Nephron progenitor cell (in vitro differentiated cells): ENCODE measurements at regions not wholly inside any gene's neighbourhood (a gene's known extent, or its start where the extent isn't known, plus 50 kb on each side); places are given as distances from the start of the nearest gene placed in this dataset.

Experiments
- DNase-seq: peaks from one replicate; pipeline ENCODE4 v3.0.0; 2021
- H3K27ac Mint-ChIP-seq: 2 replicates; pipeline ENCODE4 v1.8.0; 2021; ENCODE audit warnings: mild to moderate bottlenecking, moderate library complexity, mixed read lengths
- H3K27me3 Mint-ChIP-seq: 2 replicates; pipeline ENCODE4 v1.8.0; 2021; ENCODE audit warnings: mild to moderate bottlenecking, low read depth, mixed read lengths; ENCODE audit not compliant: poor library complexity
- H3K36me3 Mint-ChIP-seq: 2 replicates; pipeline ENCODE4 v1.8.0; 2021; ENCODE audit warnings: low read depth, mixed read lengths
- H3K4me1 Mint-ChIP-seq: 2 replicates; pipeline ENCODE4 v1.8.0; 2021; ENCODE audit warnings: mixed read lengths
- H3K4me3 Mint-ChIP-seq: 2 replicates; pipeline ENCODE4 v1.8.0; 2021; ENCODE audit warnings: mild to moderate bottlenecking, moderate library complexity, mixed read lengths
- H3K9me3 Mint-ChIP-seq: 2 replicates; pipeline ENCODE4 v1.8.0; 2021; ENCODE audit warnings: mild to moderate bottlenecking, moderate library complexity, mixed read lengths
- CTCF ChIP-seq: fragments of 200-600 bp; sonication (generic); IDR thresholded peaks from 2 replicates; pipeline ENCODE4 v1.5.0; 2021; ENCODE audit warnings: antibody characterized with exemption

GRCh38 chr9:115191667-115192066, 73.7 kb upstream of the TNC start:
- no peak overlapping the region for H3K4me3 Mint-ChIP-seq
- no peaks in the 10 kb centered on the region for H3K27me3 Mint-ChIP-seq
- H3K36me3 Mint-ChIP-seq = peaks cover 15% of the 10 kb centered on the region
- H3K4me1 Mint-ChIP-seq = no peaks in the 10 kb centered on the region
- H3K9me3 Mint-ChIP-seq = peaks cover 37% of the 10 kb centered on the region
- no peak overlapping the region for H3K27ac Mint-ChIP-seq
- DNase-seq = no peak
- TF ChIP-seq CTCF = no peak

- no peak for DNase-seq
- H3K27me3 Mint-ChIP-seq = no peaks in the 10 kb centered on the region
- H3K9me3 Mint-ChIP-seq = peaks cover 37% of the 10 kb centered on the region
- H3K27ac Mint-ChIP-seq = no peak overlapping the region
- peaks cover 15% of the 10 kb centered on the region for H3K36me3 Mint-ChIP-seq
- no peak for TF ChIP-seq CTCF
- H3K4me3 Mint-ChIP-seq = no peak overlapping the region
- H3K4me1 Mint-ChIP-seq = no peaks in the 10 kb centered on the region
Observed at GRCh38 chr9:115192280-115192679, 74.3 kb upstream of the TNC start.

- Mint-ChIP-seq H3K27me3 (no peaks in the 10 kb centered on the region), H3K27ac (no peak overlapping the region), H3K4me1 (peaks cover 3% of the 10 kb centered on the region), H3K9me3 (peaks cover 37% of the 10 kb centered on the region), H3K4me3 (no peak overlapping the region), H3K36me3 (peaks cover 15% of the 10 kb centered on the region)
- no peak for DNase-seq
- no peak for TF ChIP-seq CTCF
Observed at GRCh38 chr9:115192835-115193525, 75.0 kb upstream of the TNC start.

DNA sequence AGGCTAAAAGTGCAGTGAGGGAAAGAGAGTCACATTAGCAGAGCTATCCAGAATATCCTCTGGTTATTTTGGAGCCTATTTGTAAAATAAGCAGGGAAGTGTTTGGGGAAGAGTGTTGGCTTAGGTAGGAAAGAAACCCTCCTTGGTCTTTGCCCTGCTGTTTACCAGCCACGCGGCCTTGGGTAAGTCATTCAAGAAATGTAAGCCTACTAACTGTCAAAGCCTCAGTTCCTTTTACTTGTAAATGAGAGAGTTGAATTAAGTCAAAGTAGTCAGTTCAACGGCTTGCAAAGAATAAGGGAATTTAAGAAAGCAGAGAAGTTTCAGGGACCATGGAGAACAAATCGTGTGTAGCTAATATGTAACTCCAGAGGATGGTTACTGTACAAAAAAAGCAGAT, 75.8 kb upstream of the TNC start:
- H3K36me3 Mint-ChIP-seq = peaks cover 15% of the 10 kb centered on the region
- no peaks in the 10 kb centered on the region for H3K27me3 Mint-ChIP-seq
- no peak overlapping the region for H3K27ac Mint-ChIP-seq
- H3K4me1 Mint-ChIP-seq = peaks cover 6% of the 10 kb centered on the region
- TF ChIP-seq CTCF = no peak
- H3K4me3 Mint-ChIP-seq = no peak overlapping the region
- no peak for DNase-seq
- H3K9me3 Mint-ChIP-seq = peaks cover 37% of the 10 kb centered on the region

DNA sequence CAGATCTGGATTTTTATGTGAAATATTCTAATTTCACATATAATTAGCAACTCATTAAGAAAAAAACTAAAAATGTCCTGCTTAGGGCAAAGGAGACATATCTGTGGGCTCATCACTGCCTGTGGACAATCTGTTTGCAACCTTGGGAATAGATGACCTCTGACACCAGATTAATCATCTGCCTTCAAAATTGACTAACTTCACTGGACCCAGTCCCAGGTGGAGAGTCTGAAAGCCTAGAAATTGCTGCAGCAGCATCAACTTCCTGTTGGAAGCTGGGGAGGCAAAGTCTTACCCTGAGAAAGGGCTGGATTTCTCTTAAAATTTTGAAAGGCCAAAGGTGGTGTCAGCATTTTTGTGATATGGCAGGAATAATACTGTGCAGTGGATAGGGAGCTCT, 76.3 kb upstream of the TNC start:
- Mint-ChIP-seq H3K27me3 (no peaks in the 10 kb centered on the region), H3K9me3 (peaks cover 37% of the 10 kb centered on the region), H3K4me3 (no peak overlapping the region), H3K27ac (no peak overlapping the region), H3K4me1 (peaks cover 6% of the 10 kb centered on the region), H3K36me3 (peaks cover 15% of the 10 kb centered on the region)
- no peak for TF ChIP-seq CTCF
- DNase-seq = no peak

GRCh38 chr9:115195912-115196311, 78.0 kb upstream of the TNC start:
- Mint-ChIP-seq H3K27ac (no peak overlapping the region), H3K36me3 (peaks cover 7% of the 10 kb centered on the region), H3K4me1 (peaks cover 14% of the 10 kb centered on the region), H3K9me3 (peaks cover 23% of the 10 kb centered on the region), H3K27me3 (no peaks in the 10 kb centered on the region), H3K4me3 (no peak overlapping the region)
- no peak for DNase-seq
- no peak for TF ChIP-seq CTCF
